ENCODE measurements at regions not wholly inside any gene's neighbourhood (a gene's known extent, or its start where the extent isn't known, plus 50 kb on each side); places are given as distances from the start of the nearest gene placed in this dataset.

- Mint-ChIP-seq H3K4me1 (ENCODE audit: unreplicated experiment) (no peaks in the 10 kb centered on the region), H3K27me3 (ENCODE audit: unreplicated experiment) (no peaks in the 10 kb centered on the region), H3K36me3 (ENCODE audit: unreplicated experiment) (no peaks in the 10 kb centered on the region), H3K4me3 (ENCODE audit: unreplicated experiment) (no peak overlapping the region), H3K27ac (ENCODE audit: unreplicated experiment) (no peak overlapping the region), H3K9me3 (ENCODE audit: unreplicated experiment) (peaks cover 8% of the 10 kb centered on the region)
- TF ChIP-seq CTCF (IDR thresholded peaks at IDR 0.05): no peak
- DNase-seq (ENCODE audit: extremely low spot score, unreplicated experiment): no peak
These were observed 353.4 kb downstream of the FGFR2 start for GRCh38 chr10:121244818-121245217.

DNA sequence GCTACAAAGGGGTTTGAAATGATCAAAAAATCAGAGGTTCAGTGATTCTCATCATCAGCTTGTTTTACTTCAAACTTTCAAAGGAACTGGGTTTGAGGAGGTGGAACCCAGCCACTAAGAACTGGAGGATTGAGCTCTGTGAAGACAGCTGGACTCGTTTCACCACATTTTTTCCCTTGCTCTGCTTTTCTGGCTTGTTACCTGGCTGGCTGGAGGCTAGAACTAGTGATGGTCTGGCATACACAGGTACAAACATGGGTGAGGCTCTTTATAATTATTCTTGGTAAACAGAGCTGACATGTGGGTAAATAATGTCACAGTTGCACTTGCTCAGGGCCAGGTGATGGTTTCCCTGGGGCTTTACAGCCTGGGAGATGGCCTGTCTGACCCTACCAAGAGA is 352.5 kb downstream of the FGFR2 start:
- H3K27ac Mint-ChIP-seq (ENCODE audit: unreplicated experiment): no peak overlapping the region
- H3K9me3 Mint-ChIP-seq (ENCODE audit: unreplicated experiment): peaks cover 2% of the 10 kb centered on the region
- no peak overlapping the region for H3K4me3 Mint-ChIP-seq (ENCODE audit: unreplicated experiment)
- no peaks in the 10 kb centered on the region for H3K4me1 Mint-ChIP-seq (ENCODE audit: unreplicated experiment)
- H3K36me3 Mint-ChIP-seq (ENCODE audit: unreplicated experiment): no peaks in the 10 kb centered on the region
- DNase-seq (ENCODE audit: extremely low spot score, unreplicated experiment): no peak
- no peak for TF ChIP-seq CTCF (IDR thresholded peaks at IDR 0.05)
- no peaks in the 10 kb centered on the region for H3K27me3 Mint-ChIP-seq (ENCODE audit: unreplicated experiment)

GRCh38 chr10:121248266-121248665 is 350.0 kb downstream of the FGFR2 start:
- no peak for DNase-seq (ENCODE audit: extremely low spot score, unreplicated experiment)
- no peak overlapping the region for H3K27ac Mint-ChIP-seq (ENCODE audit: unreplicated experiment)
- H3K36me3 Mint-ChIP-seq (ENCODE audit: unreplicated experiment): no peaks in the 10 kb centered on the region
- H3K4me1 Mint-ChIP-seq (ENCODE audit: unreplicated experiment): no peaks in the 10 kb centered on the region
- no peak overlapping the region for H3K4me3 Mint-ChIP-seq (ENCODE audit: unreplicated experiment)
- no peak for TF ChIP-seq CTCF (IDR thresholded peaks at IDR 0.05)
- H3K27me3 Mint-ChIP-seq (ENCODE audit: unreplicated experiment): no peaks in the 10 kb centered on the region
- H3K9me3 Mint-ChIP-seq (ENCODE audit: unreplicated experiment): no peaks in the 10 kb centered on the region

- Mint-ChIP-seq H3K4me1 (ENCODE audit: unreplicated experiment) (no peaks in the 10 kb centered on the region), H3K27ac (ENCODE audit: unreplicated experiment) (no peak overlapping the region), H3K36me3 (ENCODE audit: unreplicated experiment) (no peaks in the 10 kb centered on the region), H3K27me3 (ENCODE audit: unreplicated experiment) (peaks cover 4% of the 10 kb centered on the region), H3K9me3 (ENCODE audit: unreplicated experiment) (no peaks in the 10 kb centered on the region), H3K4me3 (ENCODE audit: unreplicated experiment) (no peak overlapping the region)
- no peak for DNase-seq (ENCODE audit: extremely low spot score, unreplicated experiment)
- no peak for TF ChIP-seq CTCF (IDR thresholded peaks at IDR 0.05)
These were observed 347.1 kb downstream of the FGFR2 start for GRCh38 chr10:121250995-121251764.

GRCh38 chr10:121252756-121253155 is 345.5 kb downstream of the FGFR2 start:
- peaks cover 4% of the 10 kb centered on the region for H3K27me3 Mint-ChIP-seq (ENCODE audit: unreplicated experiment)
- TF ChIP-seq CTCF (IDR thresholded peaks at IDR 0.05): no peak
- no peaks in the 10 kb centered on the region for H3K4me1 Mint-ChIP-seq (ENCODE audit: unreplicated experiment)
- DNase-seq (ENCODE audit: extremely low spot score, unreplicated experiment): no peak
- no peaks in the 10 kb centered on the region for H3K9me3 Mint-ChIP-seq (ENCODE audit: unreplicated experiment)
- H3K4me3 Mint-ChIP-seq (ENCODE audit: unreplicated experiment): no peak overlapping the region
- no peaks in the 10 kb centered on the region for H3K36me3 Mint-ChIP-seq (ENCODE audit: unreplicated experiment)
- no peak overlapping the region for H3K27ac Mint-ChIP-seq (ENCODE audit: unreplicated experiment)
